IMR-90 (cell line): ENCODE measurements at regions not wholly inside any gene's neighbourhood (a gene's known extent, or its start where the extent isn't known, plus 50 kb on each side); places are given as distances from the start of the nearest gene placed in this dataset.

Experiments
- ATAC-seq: fragments of 200-7000 bp; cut with Tn5 transposase; 2 replicates; pipeline ENCODE4 v1.9.1; 2020; ENCODE audit warnings: low read depth, mild to moderate bottlenecking, moderate library complexity
- BruUV-seq: library from RNA; stranded (reverse); fragments of 400-500 nt; replicated peaks from 2 replicates; lab custom pipeline; 2021; lab: Mats Ljungman, UMichigan
- CTCF ChIA-PET: fragments of 300-600 bp; formaldehyde crosslinking; extraction: SDS; loops from one replicate; lab custom pipeline; 2021; ENCODE audit warnings: antibody characterized with exemption; lab: Yijun Ruan, JAX
- POLR2A ChIA-PET: fragments of 300-600 bp; sonication (Branson Sonifier 250); formaldehyde crosslinking; loops from one replicate; lab custom pipeline; 2022; ENCODE audit warnings: antibody characterized with exemption; ENCODE audit not compliant: unreplicated experiment; lab: Charles Lee
- DNase-seq: peaks from one replicate; pipeline ENCODE4 v3.0.0; 2013
- H2AFZ ChIP-seq: replicated peaks from 2 replicates; pipeline ENCODE3; 2013; ENCODE audit warnings: low read length, mild to moderate bottlenecking; ENCODE audit not compliant: poor library complexity
- H2AK5ac ChIP-seq: 2 replicates; pipeline ENCODE4 v1.6.1; 2013; ENCODE audit warnings: low read depth, low read length, inconsistent platforms
- H2AK9ac ChIP-seq: replicated peaks from 2 replicates; pipeline ENCODE3; 2013; ENCODE audit warnings: mild to moderate bottlenecking, low read depth, low read length, moderate library complexity; ENCODE audit not compliant: poor library complexity
- H2BK120ac ChIP-seq: 2 replicates; pipeline ENCODE4 v1.6.1; 2013; ENCODE audit warnings: low read depth, low read length, inconsistent platforms
- H2BK15ac ChIP-seq: 3 replicates; pipeline ENCODE4 v1.6.1; 2013; ENCODE audit warnings: low read depth, low read length, inconsistent platforms
- H2BK20ac ChIP-seq: 2 replicates; pipeline ENCODE4 v1.6.1; 2013; ENCODE audit warnings: low read depth, mild to moderate bottlenecking, inconsistent platforms, low read length, moderate library complexity
- H2BK5ac ChIP-seq: 2 replicates; pipeline ENCODE4 v1.6.1; 2013; ENCODE audit warnings: mild to moderate bottlenecking, low read depth, low read length, inconsistent platforms; ENCODE audit not compliant: poor library complexity, severe bottlenecking
- H3K14ac ChIP-seq: replicated peaks from 2 replicates; pipeline ENCODE4 v1.6.1; 2013; ENCODE audit warnings: low read depth, low read length, inconsistent platforms
- H3K18ac ChIP-seq: 2 replicates; pipeline ENCODE4 v1.6.1; 2013; ENCODE audit warnings: low read depth, low read length, control low read depth
- H3K23ac ChIP-seq: 2 replicates; pipeline ENCODE4 v1.6.1; 2013; ENCODE audit warnings: low read depth, low read length, inconsistent platforms
- H3K27ac ChIP-seq: 2 replicates; pipeline ENCODE4 v1.5.1; 2013; ENCODE audit warnings: mild to moderate bottlenecking, control low read depth, low read length; ENCODE audit not compliant: insufficient read depth
- H3K27me3 ChIP-seq: 2 replicates; pipeline ENCODE4 v1.6.1; 2013; ENCODE audit warnings: low read length; ENCODE audit not compliant: control insufficient read depth, insufficient read depth
- H3K36me3 ChIP-seq: 2 replicates; pipeline ENCODE4 v1.6.1; 2013; ENCODE audit warnings: low read length, mixed read lengths; ENCODE audit not compliant: control insufficient read depth, insufficient read depth
- H3K4ac ChIP-seq: 2 replicates; pipeline ENCODE4 v1.6.1; 2013; ENCODE audit warnings: low read depth, low read length, inconsistent platforms
- H3K4me1 ChIP-seq: 2 replicates; pipeline ENCODE4 v1.6.1; 2013; ENCODE audit warnings: low read length, mixed read lengths; ENCODE audit not compliant: control insufficient read depth, insufficient read depth
- H3K4me2 ChIP-seq: 2 replicates; pipeline ENCODE4 v1.6.1; 2013; ENCODE audit warnings: low read depth, mild to moderate bottlenecking, control low read depth, low read length, moderate library complexity
- H3K4me3 ChIP-seq: 2 replicates; pipeline ENCODE4 v1.5.1; 2013; ENCODE audit warnings: low read depth, mild to moderate bottlenecking, control low read depth, low read length, moderate library complexity; ENCODE audit not compliant: insufficient read depth
- H3K56ac ChIP-seq: 2 replicates; pipeline ENCODE4 v1.6.1; 2013; ENCODE audit warnings: low read length, inconsistent platforms; ENCODE audit not compliant: insufficient read depth; ENCODE audit errors: extremely low read depth
- H3K79me1 ChIP-seq, 2 experiments: 2 replicates each; pipeline ENCODE4 v1.6.1; 2013; ENCODE audit warnings: low read length in 2 of 2, inconsistent platforms in 1 of 2, low read depth in 1 of 2
- H3K9ac ChIP-seq: 2 replicates; pipeline ENCODE4 v1.6.1; 2013; ENCODE audit warnings: low read depth, low read length, control low read depth
- H3K9me1 ChIP-seq: 2 replicates; pipeline ENCODE4 v1.6.1; 2013; ENCODE audit warnings: low read length, inconsistent platforms; ENCODE audit not compliant: insufficient read depth
- H3K9me3 ChIP-seq: 2 replicates; pipeline ENCODE4 v1.6.1; 2013; ENCODE audit warnings: low read length; ENCODE audit not compliant: control insufficient read depth, insufficient read depth
- H4K20me1 ChIP-seq: 2 replicates; pipeline ENCODE4 v1.6.1; 2013; ENCODE audit warnings: low read length, inconsistent platforms; ENCODE audit not compliant: insufficient read depth
- H4K5ac ChIP-seq: 2 replicates; pipeline ENCODE4 v1.6.1; 2013; ENCODE audit warnings: mild to moderate bottlenecking, low read depth, low read length, control low read depth
- H4K8ac ChIP-seq, 2 experiments: 2 replicates each; pipeline ENCODE4 v1.6.1; 2013; ENCODE audit warnings: low read depth in 2 of 2, low read length in 2 of 2, control low read depth in 1 of 2, inconsistent platforms in 1 of 2
- H4K91ac ChIP-seq: 2 replicates; pipeline ENCODE4 v1.6.1; 2013; ENCODE audit warnings: low read depth, low read length, inconsistent platforms; ENCODE audit not compliant: insufficient read depth
- BHLHE40 ChIP-seq: fragments of 150-350 bp; IDR thresholded peaks from 2 replicates; pipeline ENCODE4 v1.6.1; 2016; ENCODE audit warnings: mild to moderate bottlenecking, low read depth, low read length
- CEBPB ChIP-seq: IDR thresholded peaks from 2 replicates; pipeline ENCODE4 v1.6.1; 2012; ENCODE audit warnings: low read depth, low read length, improper control_type of control experiment
- FOS ChIP-seq: fragments of 150-350 bp; IDR thresholded peaks from 2 replicates; pipeline ENCODE4 v1.6.1; 2016; ENCODE audit warnings: low read depth, low read length
- MAFK ChIP-seq: IDR thresholded peaks from 2 replicates; pipeline ENCODE4 v1.6.1; 2012; ENCODE audit warnings: low read depth, low read length, improper control_type of control experiment
- MAZ ChIP-seq: IDR thresholded peaks from 2 replicates; pipeline ENCODE4 v1.6.1; 2012; ENCODE audit warnings: low read depth, mild to moderate bottlenecking, low read length, improper control_type of control experiment, moderate library complexity, borderline replicate concordance
- MXI1 ChIP-seq: IDR thresholded peaks from 2 replicates; pipeline ENCODE4 v1.6.1; 2012; ENCODE audit warnings: low read depth, mild to moderate bottlenecking, low read length, moderate library complexity, borderline replicate concordance
- POLR2A ChIP-seq: IDR thresholded peaks from 2 replicates; pipeline ENCODE4 v1.6.1; 2012; ENCODE audit warnings: mild to moderate bottlenecking, low read depth, low read length
- RAD21 ChIP-seq: IDR thresholded peaks from 2 replicates; pipeline ENCODE4 v1.6.1; 2012; ENCODE audit warnings: low read length, improper control_type of control experiment
- RCOR1 ChIP-seq: IDR thresholded peaks from 2 replicates; pipeline ENCODE4 v1.6.1; 2012; ENCODE audit warnings: mild to moderate bottlenecking, low read length, improper control_type of control experiment; ENCODE audit not compliant: insufficient replicate concordance
- RFX5 ChIP-seq: IDR thresholded peaks from 2 replicates; pipeline ENCODE4 v1.8.0; 2012; ENCODE audit warnings: low read depth, mild to moderate bottlenecking, low read length, moderate library complexity
- SMC3 ChIP-seq: fragments of 150-350 bp; IDR thresholded peaks from 2 replicates; pipeline ENCODE4 v1.6.1; 2016; ENCODE audit warnings: low read depth, mild to moderate bottlenecking, antibody characterized with exemption, low read length, moderate library complexity
- WGBS, 2 experiments: methylation state at CpG; one replicate each; pipeline versions ENCODE4 v1.1.5 to v1.1.7; 2013; ENCODE audit warnings: missing lambda C conversion rate in 2 of 2; ENCODE audit not compliant: insufficient read length in 1 of 2; ENCODE audit errors: extremely low coverage in 2 of 2; 5-methylcytosine and 5-hydroxymethylcytosine counted together
- dilution Hi-C: fragments of 300-500 bp; cut with HindIII; formaldehyde crosslinking; loops from one replicate; pipeline ENCODE4 v1.14.3; 2018; ENCODE audit warnings: low sequenced_read_pairs; ENCODE audit not compliant: unreplicated experiment
- in situ Hi-C: fragments of 300-500 bp; cut with MboI; formaldehyde crosslinking; loops from 3 replicates; pipeline ENCODE4 v1.14.3; 2019; ENCODE audit warnings: low sequenced_read_pairs, inconsistent platforms, mixed read lengths
- intact Hi-C: fragments of 100-400 bp; cut with micrococcal nuclease; formaldehyde crosslinking; loops from 2 replicates; pipeline ENCODE4 v1.10.0; 2022
- TF ChIP-seq, protein P1 (sequence below): fragments of 150-350 bp; IDR thresholded peaks from 2 replicates; pipeline ENCODE4 v1.6.1; 2016; ENCODE audit warnings: low read depth, mild to moderate bottlenecking, low read length, moderate library complexity, borderline replicate concordance
- TF ChIP-seq, protein P2 (sequence below): fragments of 150-350 bp; IDR thresholded peaks from 2 replicates; pipeline ENCODE4 v1.6.1; 2017; ENCODE audit warnings: mild to moderate bottlenecking, antibody characterized with exemption, low read length, low read depth

DNA sequence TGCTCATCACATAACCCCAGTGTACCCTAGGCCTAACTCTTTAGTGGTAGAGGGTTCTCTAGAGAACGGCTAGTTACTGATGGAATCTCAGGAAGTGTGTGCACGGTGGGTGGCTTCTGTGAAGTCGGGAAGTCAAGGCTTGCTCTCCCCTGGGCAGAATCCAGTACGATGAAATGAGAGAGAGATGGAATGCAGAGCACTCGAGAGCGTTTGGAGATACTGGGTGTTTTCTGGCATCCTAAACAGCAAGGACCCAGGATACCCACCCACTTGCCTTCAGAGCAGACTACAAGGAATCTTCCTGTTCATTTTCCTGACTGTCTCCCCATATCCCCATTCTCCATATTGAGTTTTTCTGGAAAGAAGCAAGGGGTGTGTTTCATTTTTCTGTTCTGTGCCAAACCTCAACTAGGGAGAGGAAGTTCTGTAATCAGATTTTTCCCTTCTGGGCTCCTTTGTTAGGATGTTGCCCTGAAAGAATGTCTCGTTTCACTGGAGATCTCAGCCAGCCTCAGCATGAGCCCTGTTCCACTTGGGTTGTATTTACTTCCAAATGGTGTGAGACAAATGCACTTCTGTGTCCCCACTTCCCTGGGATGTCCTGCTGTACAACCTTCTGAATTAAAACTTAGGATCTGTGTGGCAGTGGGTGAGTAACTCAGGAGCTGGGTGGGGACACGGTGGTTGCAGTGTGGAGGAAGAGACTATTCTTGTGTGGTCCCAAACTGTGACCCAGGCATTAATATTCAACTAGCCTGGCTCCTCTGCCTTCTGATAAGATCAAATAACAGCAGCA, 108.9 kb upstream of the SPRY4 start:
- Histone ChIP-seq H2AK5ac (peak overlapping the region; percentile 71; the same call in 1 of the 2 replicates), H3K4me3 (no peak overlapping the region), H2BK15ac (peak overlapping the region; percentile 79; the same call in 1 of the 3 replicates), H3K27ac (peak overlapping the region; percentile 14; the same call in 1 of the 2 replicates), H4K5ac (peak overlapping the region; percentile 32), H3K56ac (no peak overlapping the region; the same call in 1 of the 2 replicates), H3K4me1 (peaks cover 11% of the 10 kb centered on the region), H3K36me3 (no peaks in the 10 kb centered on the region), H2AFZ (peak overlapping the region; percentile 79), H2BK120ac (peak overlapping the region; percentile 91), H3K9me3 (no peaks in the 10 kb centered on the region), H3K9ac (no peak overlapping the region), H3K14ac (peak overlapping the region; percentile 83), H4K20me1 (no peaks in the 10 kb centered on the region), H3K4ac (peak overlapping the region; percentile 88), H4K91ac (peak overlapping the region; percentile 54), H2BK5ac (peak overlapping the region; percentile 53), H3K18ac (peak overlapping the region; percentile 40), H4K8ac (peak overlapping the region; percentile 11 to 96; a peak in 3 of 4 replicates), H2BK20ac (peak overlapping the region; percentile 85), H3K79me1 (peaks cover 0 to 6% of the 10 kb centered on the region in 2 experiments; a peak in 1 of 4 replicates), H3K4me2 (peak overlapping the region; percentile 54), H2AK9ac (no peak overlapping the region), H3K27me3 (no peaks in the 10 kb centered on the region), H3K9me1 (peaks cover 12% of the 10 kb centered on the region), H3K23ac (peak overlapping the region; percentile 63)
- CTCF ChIA-PET, result no interaction called here
- TF ChIP-seq BHLHE40 (no peak), POLR2A (no peak), CEBPB (no peak), RAD21 (no peak), FOS (no peak), RCOR1 (no peak), SMC3 (no peak), MAFK (no peak), MAZ (no peak), MXI1 (no peak), RFX5 (no peak)
- TF ChIP-seq, protein P1, sequence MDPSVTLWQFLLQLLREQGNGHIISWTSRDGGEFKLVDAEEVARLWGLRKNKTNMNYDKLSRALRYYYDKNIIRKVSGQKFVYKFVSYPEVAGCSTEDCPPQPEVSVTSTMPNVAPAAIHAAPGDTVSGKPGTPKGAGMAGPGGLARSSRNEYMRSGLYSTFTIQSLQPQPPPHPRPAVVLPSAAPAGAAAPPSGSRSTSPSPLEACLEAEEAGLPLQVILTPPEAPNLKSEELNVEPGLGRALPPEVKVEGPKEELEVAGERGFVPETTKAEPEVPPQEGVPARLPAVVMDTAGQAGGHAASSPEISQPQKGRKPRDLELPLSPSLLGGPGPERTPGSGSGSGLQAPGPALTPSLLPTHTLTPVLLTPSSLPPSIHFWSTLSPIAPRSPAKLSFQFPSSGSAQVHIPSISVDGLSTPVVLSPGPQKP, result no peak
- TF ChIP-seq, protein P2, sequence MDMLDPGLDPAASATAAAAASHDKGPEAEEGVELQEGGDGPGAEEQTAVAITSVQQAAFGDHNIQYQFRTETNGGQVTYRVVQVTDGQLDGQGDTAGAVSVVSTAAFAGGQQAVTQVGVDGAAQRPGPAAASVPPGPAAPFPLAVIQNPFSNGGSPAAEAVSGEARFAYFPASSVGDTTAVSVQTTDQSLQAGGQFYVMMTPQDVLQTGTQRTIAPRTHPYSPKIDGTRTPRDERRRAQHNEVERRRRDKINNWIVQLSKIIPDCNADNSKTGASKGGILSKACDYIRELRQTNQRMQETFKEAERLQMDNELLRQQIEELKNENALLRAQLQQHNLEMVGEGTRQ, result no peak
- POLR2A ChIA-PET, result no interaction called here
- intact Hi-C loops, result loop anchor here (10.0 kb wide), 1 partner anchor 279 kb away; no protein-coding TSS in a partner anchor
- dilution Hi-C loops, result no loop called here
- ATAC-seq (peak; percentile 85), DNase-seq (peak; percentile 47)
- 26% methylated on average over 3 of the region's 8 CpGs; no CpG with 5 or more reads in 1 of the 2 experiments for WGBS, 2 experiments
- in situ Hi-C loops, result no loop called here
- BruUV-seq, result no TSS peak
